NCI-H2227 (cell line): ENCODE measurements at regions not wholly inside any gene's neighbourhood (a gene's known extent, or its start where the extent isn't known, plus 50 kb on each side); places are given as distances from the start of the nearest gene placed in this dataset.
"Not testable (repeated sequence)": the region's sequence is repeated elsewhere in the genome, so short reads cannot be mapped to it uniquely, and the experiment has no call there.

Experiments used
- DNase-seq: peaks from one replicate; lab custom pipeline; 2025; ENCODE audit not compliant: unreplicated experiment; lab: John Stamatoyannopoulos, UW

- no peak for DNase-seq
These were observed 572.4 kb upstream of the NCAM2 start for GRCh38 chr21:20425856-20426255.

GRCh38 chr21:20440338-20440737, 557.9 kb upstream of the NCAM2 start:
- DNase-seq: no peak

- DNase-seq: peak; percentile 3
These were observed 554.6 kb upstream of the NCAM2 start for GRCh38 chr21:20443558-20444155.

- DNase-seq: no peak
These were observed 552.2 kb upstream of the NCAM2 start for GRCh38 chr21:20445971-20446370.

- no peak for DNase-seq
These were observed 547.2 kb upstream of the NCAM2 start for GRCh38 chr21:20451046-20451445.

- no peak for DNase-seq
These were observed 545.3 kb upstream of the NCAM2 start for GRCh38 chr21:20452935-20453334.

- DNase-seq: no peak
These were observed 538.4 kb upstream of the NCAM2 start for GRCh38 chr21:20459838-20460237.

GRCh38 chr21:20463362-20463761, 534.8 kb upstream of the NCAM2 start:
- no peak for DNase-seq

GRCh38 chr21:20469361-20469760, 528.8 kb upstream of the NCAM2 start:
- no peak for DNase-seq

- DNase-seq: no peak
These were observed 511.9 kb upstream of the NCAM2 start for GRCh38 chr21:20486303-20486702.

- DNase-seq: not testable (repeated sequence)
These were observed 495.3 kb upstream of the NCAM2 start for GRCh38 chr21:20502915-20503314.

GRCh38 chr21:20507783-20508182, 490.4 kb upstream of the NCAM2 start:
- no peak for DNase-seq

- no peak for DNase-seq
These were observed 486.9 kb upstream of the NCAM2 start for GRCh38 chr21:20511216-20511880.

GRCh38 chr21:20515446-20515845, 482.8 kb upstream of the NCAM2 start:
- DNase-seq: no peak

- no peak for DNase-seq
These were observed 479.1 kb upstream of the NCAM2 start for GRCh38 chr21:20519076-20519475.

- DNase-seq: no peak
These were observed 475.6 kb upstream of the NCAM2 start for GRCh38 chr21:20522611-20523010.

- DNase-seq: no peak
These were observed 475.0 kb upstream of the NCAM2 start for GRCh38 chr21:20523191-20523590.

- no peak for DNase-seq
These were observed 470.3 kb upstream of the NCAM2 start for GRCh38 chr21:20527731-20528460.

- no peak for DNase-seq
These were observed 461.1 kb upstream of the NCAM2 start for GRCh38 chr21:20537130-20537529.

- DNase-seq: no peak
These were observed 460.1 kb upstream of the NCAM2 start for GRCh38 chr21:20538039-20538658.

GRCh38 chr21:20545454-20545853, 452.8 kb upstream of the NCAM2 start:
- no peak for DNase-seq

GRCh38 chr21:20551939-20552338, 446.3 kb upstream of the NCAM2 start:
- no peak for DNase-seq
